DMS79 treated with DMSO at 0.1 percent for 48 hours (cell line): ENCODE measurements at regions not wholly inside any gene's neighbourhood (a gene's known extent, or its start where the extent isn't known, plus 50 kb on each side); places are given as distances from the start of the nearest gene placed in this dataset.

Experiments used
- DNase-seq: peaks from one replicate; lab custom pipeline; 2025; lab: John Stamatoyannopoulos, UW

DNA sequence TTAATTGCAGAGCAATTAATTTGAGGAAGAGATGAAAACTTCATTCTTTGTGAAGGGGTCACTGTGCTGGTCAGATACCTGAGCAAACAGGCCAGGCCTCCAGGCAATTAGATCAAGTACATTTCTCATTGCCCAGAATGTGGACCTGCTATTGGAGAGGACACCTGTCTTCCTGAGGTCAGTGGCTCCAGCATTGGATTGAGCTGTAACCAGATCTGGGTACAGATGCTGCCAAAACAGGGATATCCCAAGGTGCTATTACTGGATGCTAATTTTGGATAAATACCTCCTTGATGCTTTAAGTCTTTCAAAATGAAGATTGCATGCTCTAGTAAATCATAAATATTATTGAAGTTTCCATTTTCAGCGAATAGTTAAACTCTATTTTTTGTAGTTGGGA is 131.5 kb downstream of the FAM161A start:
- DNase-seq = no peak

DNA sequence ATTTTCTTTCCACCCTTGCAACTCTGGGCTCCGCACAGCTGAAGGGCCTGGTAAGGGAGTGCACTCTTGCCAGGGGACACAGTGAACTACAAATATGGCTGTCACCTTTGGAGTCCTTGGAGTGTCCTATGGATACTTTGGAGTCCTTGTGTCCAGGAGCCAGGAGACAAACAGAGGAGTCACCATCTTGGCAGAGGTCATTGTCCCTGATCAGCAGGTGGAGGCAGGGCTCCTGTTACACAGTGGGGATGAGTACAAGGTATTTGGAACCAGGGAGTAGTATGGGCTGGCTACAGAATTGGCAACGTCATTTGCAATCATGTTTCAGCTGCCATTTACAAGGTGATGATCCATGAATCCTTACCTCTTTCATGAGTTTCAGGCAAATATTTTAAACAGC is 132.5 kb downstream of the FAM161A start:
- DNase-seq = no peak

DNA sequence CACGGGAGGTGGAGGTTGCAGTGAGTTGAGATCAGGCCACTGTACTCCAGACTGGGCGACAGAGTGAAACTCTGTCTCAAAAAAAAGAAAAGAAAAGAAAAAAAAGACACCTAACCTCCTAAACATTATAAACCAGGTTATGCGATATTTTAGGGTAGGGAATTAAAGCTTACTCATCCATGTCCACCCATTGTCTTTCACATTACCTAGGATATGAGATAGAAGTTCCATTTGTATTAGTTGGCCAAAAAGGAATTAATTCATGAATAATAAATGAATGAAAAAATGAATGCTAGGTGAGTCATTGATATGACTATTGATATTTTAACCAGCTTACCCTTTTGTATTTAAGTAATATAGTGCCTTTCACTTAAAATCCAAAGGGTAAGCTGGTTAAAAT is 132.9 kb downstream of the FAM161A start:
- DNase-seq = no peak

DNA sequence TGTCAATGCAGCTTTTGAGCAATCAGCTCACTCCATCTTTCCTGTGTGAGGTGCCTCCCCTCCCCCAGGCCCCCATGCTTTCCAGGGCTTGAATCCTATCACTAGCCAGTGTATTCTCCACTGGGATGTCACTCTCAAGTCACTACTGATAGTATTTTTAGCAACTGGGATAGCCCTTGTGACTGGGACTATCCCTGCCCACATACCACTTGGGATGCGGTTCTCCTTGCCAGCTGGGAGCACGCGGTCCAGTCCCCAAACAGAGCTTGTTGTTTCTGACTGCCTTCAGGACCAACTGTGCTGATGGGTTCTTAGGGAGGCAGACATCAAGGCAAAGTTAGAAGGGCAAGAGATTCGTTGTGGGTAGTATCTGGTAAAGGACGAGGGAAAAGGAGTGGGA is 134.9 kb downstream of the FAM161A start:
- DNase-seq = no peak

DNA sequence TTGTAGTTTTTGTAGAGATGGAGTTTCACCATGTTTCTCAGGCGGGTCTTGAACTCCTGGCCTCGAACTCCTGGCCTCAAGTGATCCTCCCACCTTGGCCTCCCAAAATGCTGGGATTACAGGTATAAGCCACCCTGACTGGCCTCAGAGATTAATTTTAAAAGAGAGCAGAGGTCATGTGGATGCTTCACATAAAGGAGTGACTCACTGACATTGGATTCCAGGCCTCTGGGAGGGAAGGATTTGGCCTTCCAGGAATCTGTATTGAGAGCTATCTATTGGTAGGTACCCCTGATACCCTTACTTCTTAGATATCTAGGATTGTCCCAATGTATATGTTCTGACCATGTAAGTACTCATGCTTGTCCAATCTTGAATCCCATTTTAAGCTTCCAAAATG is 138.4 kb downstream of the FAM161A start:
- no peak for DNase-seq

DNA sequence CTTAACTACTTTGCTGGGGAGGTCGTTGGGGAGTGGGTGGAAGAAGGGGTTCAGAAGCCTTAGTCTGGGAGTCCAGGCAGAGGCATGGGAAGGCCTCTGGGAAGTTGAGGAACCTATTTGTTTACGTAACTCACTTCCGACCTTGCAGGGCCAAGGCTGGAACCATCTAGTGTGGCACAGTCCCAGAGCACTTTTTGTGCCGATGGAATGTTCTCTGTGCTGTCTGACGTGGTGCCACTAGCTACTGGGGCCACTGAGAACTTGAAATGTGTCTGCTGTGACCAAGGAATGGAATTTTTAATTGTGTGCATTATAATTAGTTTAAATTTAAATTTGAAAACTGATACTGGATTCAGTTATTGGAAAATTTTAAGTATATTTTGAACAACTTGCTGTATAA is 139.7 kb downstream of the FAM161A start:
- no peak for DNase-seq

DNA sequence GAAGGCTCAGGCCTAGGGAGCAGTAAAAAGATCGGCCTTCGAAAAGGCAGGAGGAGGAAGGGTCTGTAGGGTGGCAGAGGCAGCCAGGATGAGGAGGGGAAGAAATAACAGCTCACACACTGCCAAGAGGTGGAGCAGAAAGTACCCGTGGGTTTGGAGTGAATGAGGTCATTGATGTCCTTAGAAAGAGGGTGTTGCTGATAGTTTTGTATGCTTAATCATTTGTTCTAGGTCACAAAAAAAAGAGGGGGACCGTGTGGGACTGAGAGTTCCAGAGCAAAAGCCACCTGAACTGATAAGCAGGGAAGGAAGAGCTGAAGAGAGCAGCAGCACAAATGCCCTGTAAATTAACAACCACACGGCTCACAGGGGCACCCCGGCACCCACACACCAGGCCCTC is 140.4 kb downstream of the FAM161A start:
- DNase-seq = no peak

DNA sequence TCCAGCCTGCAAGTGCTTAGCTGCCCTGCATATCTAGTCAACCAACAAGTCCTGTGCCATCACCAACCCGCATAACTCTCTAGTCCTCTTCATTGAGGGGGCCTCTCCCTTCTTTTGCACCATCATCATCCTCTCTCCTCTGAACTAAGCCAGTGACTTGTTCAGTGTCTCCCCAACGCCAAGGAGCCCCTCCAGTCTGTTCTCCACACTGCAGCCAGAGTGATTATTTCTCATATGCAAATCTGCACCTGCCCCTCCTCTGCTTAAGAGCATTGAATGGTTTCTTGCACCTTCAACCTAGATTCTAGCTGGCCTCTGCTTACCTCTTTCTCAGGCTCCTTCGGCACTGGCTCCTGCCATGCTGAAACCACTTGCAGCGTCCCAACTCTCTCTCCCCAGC is 141.8 kb downstream of the FAM161A start:
- no peak for DNase-seq

DNA sequence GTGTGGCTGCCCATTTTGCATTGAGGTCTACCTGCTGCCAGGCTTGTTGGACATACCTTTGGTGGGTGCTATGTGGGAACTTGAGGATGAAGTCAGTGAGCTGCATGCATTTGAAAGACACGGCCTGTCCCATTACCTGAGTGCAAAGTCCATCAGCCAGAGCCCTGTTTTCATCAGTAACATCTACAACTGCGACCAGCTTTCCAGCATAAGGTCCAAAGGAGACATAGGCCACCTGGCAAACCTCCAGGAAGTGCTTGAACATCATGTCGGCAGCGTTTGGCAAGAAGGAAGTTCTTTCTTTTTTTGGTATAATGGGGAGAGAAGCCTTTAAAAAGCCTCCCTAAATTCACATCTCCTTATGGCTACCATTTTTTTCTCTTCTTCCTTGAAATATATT is 143.1 kb downstream of the FAM161A start:
- no peak for DNase-seq

DNA sequence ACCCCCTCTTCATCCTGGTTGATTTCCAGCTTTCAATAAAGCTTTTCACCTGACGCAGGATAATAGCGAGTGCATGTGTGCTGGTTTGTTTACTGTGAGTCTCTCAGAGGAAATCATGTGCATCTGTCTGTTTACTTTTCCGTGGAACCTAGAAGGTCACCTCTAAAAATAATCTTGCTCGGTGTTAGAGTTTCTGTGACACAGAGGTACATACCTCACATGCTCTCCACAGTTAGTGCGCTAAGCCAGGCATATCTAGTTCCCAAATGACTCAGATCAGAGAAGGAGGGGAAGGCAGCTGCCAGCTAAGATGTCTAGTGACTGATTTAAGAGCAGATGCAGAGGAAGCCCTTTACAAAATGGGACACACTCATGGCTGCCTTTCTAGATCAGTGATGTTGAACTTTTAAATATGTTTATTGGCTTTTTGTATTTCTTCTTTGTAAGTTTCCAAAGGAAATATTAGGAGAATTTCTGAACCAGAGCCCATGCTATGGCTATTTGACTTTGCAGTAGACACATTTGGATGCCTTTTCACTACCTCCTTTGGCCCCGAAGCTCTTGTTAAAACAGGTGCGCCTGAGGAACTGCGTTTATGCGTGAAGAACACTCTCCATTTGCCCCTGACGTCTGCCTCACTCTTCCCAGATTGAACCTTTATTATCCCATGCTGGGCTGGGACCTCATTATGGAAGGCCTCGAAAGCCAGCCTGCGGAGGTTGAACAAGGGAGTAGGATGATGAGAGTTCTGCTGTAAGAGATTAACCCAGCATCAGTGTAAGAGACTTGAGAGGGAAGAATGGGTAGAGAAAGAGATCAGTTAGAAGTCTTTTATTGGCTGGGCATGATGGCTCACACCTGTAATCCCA is 145.6 kb downstream of the FAM161A start:
- peak; percentile 92 for DNase-seq

DNA sequence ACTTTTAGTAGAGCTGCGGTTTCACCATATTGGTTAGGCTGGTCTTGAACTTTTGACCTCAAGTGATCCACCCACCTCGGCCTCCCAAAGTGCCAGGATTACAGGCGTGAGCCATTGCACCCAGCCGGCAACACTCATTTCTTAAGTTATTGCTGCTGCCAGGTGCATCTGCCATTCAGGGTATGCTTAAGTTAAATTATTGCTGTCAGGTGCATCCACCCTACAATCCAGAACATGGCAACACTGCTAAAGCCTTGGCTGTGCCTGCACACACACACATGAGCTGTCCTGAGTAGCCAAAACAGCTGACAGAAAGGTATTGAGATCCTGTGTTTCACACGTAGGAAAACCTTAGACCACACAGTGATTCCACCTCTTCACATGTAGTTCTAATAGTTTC is 148.2 kb downstream of the FAM161A start:
- no peak for DNase-seq

DNA sequence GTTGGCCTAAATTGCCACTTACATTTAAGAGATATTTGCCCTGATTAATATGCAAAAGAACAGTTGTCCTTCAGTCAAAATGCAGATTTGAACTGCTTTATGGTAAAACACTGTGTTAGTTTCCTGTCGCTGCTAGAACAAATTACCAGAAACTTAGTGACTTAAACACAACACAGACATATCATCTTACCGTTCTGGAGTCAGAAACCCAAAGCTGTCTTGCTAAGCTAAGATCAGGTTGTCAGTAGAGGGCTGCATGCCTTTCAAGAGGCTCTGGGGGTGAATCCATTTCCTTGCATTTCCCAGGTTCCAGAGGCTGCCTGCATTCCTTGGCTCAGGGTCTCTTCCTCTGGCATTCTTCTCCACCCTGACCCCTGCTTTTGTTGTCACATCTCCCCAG is 149.5 kb downstream of the FAM161A start:
- no peak for DNase-seq

DNA sequence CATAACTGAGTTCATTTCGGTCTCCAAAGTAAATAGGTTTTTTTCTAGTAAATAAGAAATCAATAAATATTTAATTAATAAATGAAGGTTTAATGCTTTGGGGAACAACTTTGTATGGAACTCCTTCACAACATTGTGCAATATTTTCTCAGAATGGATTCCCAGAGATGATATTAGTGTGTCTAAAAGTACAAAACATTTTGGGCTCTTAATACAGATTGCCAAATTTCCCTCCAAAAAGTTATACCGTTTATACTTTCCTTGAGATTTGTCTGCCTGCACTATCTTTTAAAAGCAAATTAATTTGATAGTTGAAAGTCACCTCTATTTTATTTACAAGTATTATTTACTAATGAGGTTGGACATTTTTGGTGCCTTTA is 151.8 kb downstream of the FAM161A start:
- no peak for DNase-seq

DNA sequence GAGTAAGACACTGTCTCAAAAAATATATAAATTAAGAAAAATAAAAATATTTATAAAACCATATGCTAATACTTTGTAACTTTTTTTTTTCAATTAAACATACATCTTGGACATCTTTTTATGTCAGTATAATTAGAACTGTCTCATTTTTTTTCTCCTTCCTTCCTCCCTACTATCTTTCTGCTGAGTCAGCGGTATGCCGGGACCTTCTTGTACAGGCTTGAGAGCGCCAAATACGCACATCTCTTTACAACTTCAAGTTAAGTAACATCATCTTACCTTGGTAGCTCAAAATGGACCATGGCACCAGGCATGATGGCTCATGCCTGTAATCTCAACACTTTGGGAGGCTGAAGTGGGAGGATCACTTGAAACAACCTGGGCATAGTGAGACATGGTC is 153.4 kb downstream of the FAM161A start:
- DNase-seq = no peak

DNA sequence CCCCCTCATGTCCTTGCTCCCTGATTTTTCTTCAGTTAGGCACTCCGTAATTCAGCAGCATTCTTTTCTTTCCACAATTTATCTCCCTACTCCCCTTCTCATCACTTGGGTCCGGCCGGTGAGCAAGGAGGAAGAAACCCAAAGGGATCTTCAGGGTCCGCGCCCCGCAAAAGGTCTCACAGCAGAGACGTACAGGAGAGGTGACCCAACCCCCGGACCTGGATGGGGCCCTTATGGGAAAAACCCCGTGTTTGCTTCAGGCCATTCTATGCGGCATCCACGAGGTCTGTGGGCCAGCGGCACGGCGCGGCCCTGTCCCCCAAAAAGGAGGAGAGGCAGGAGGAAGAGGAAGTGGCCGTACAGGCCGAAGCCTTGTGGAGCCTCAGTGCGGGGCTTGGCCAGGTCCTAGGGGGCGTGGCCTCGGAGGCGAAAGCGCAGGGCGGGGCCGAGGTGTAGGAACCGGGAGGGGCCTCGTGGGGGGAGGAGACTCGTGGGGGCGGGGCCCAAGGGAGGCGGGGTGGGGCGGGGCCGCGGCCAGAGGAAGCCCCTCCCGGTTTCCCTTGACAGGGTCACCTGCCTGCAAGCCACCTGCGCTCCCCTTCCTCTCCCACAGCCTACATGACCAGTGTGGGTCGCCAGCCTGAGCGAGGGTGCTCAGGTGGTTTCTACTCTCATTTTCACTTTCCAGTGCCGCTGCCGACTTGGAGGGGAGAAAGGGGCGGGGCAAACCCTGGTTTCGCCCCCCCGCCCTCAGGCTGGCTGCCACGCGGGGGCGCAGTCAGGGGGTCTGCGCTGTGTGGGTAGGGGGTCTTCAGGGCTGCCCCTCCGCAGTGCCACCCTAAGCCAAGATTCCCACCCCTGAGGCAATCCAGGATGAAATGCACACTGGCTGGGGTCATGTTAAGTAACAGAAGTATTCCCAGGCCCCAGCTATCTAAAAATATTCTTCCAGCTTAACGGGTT is 156.4 kb upstream of the XPO1 start:
- DNase-seq = no peak

DNA sequence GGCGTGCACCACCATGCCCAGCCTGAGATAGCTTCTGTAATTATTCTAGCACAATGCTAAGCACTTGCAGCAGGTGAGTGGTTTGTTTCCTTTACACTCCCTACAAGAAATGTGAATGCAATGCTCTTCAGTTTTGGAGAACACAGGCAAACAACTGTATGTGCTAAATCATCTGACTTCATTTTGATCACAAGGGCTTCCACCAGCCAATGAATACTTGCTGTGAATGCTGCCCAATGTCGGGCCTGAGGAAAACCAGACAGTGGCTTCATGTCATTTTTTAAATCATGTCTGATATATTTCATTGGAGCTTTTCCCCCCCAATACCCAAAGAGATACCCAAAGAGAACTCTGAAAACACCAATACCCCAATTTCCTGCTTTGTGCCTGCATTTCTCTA is 155.6 kb upstream of the XPO1 start:
- no peak for DNase-seq

DNA sequence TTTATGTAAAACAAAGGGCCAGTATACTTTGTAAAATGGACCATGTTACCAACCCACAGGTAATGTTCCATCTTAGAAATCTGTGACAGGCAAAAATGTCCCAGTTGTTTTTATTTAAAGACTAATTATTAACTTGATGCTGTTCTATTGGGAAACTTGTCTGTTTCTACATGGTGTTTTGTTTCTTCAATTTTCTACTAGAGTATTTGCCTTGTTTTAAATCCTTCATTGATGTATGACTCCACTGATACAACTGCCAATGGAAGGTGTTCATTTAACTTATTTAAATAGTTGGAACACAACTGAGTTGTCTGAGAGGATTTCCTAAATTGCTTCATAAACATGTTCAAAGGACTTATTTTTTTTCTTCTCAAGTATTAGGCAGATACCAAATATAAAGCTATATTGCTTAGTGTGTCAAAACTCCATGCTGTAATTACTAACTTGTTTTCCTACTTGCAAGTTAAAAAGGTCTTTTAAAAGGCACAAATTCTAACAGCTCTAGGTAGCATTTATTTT is 152.0 kb upstream of the XPO1 start:
- no peak for DNase-seq

DNA sequence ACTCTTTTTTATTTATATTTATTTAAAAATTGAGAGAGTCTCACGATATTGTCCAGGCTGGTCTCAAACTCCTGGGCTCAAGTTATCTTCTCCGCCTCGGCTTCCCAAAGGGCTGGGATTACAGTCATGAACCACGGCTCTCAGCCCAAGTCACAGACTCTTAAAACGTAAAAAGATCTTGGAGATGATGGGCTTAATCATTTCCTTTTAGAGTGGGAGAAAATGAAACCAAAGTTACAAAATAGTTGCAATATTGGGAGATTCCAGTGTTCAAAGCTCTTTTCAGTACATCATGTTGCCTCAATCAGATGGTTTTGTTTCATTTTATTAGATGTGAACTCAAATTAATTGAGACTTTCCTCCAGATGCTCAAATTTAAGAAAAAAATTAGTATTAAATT is 151.4 kb upstream of the XPO1 start:
- DNase-seq = no peak

DNA sequence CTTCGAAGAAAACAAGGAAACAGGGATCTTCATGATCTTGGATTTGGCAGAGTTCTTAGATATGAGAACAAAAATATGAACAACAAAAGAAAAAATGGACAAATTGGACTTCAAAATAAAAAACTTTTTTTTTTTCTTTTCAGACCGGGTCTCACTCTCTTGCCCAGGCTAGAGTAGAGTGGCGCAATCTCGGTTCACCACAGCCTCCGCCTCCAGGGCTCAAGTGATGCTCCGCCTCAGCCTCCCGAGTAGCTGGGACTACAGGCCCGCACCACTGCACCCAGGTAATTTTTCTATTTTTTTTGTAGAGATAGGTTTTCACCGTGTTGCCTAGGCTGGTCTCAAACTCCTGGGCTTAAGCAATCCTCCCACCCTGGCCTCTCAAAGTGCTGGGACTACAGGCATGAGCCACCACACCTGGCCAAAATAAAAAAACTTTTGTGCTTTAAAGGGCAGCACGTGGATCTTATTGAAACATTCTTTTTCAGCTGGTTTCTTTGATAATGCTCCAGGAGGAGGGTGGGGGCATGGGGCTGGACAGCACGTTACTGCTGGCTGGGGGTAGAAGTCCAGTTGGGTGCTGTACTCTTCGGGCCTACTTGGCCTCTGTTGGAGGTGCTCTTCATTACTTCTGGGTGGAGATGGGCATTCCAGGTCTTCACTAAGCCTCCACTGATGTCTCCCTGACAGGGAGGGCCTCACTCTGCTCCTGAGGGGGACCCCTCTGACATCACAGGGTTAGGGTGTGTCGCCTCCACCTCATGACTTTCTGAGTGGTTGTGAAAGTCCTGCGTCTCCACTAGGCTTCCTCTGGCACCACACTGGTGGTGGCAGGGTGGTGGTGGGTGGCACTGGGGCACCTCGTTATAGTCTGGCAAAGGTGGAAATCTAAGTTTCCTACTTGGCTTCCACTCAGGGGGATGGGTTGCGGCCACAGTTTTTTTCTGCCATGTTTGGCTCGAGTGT is 150.5 kb upstream of the XPO1 start:
- no peak for DNase-seq

DNA sequence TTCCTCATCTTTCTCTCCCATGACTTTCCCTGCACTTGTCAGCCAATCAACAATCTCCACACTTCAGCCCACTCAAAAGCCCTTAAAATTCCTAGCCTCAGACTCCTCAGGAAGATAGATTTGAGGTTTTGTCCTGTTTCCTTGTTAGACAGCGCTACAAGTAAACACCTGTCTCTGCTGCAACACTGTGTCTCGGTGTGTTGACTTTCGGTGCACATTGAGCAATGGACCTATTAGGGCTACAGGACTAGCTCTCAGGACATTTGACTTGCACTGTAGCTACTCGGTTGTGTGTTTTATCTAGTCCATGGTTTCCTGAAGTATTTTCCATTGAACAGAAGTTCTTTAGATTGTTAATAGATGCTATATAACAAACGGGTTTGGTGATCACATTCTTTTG is 140.9 kb upstream of the XPO1 start:
- DNase-seq = no peak

DNA sequence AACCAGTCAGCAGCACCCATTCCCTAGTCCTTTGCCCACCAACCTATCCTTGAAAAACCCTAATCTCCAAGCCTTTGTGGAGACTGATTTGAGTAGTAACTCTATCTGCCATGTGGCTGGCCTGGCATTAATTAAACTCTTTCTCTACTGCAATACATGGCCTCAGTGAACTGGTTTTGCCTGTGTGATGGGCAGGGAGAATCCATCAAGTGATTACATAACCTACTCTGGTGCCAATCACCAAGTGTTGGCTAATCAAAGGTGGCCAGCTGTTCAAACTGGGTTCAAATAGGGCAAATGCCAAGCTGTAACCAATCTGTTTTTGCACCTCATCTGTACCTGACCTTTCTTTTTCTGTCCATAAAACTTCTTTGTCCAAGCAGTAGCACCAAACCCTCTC is 139.8 kb upstream of the XPO1 start:
- no peak for DNase-seq

DNA sequence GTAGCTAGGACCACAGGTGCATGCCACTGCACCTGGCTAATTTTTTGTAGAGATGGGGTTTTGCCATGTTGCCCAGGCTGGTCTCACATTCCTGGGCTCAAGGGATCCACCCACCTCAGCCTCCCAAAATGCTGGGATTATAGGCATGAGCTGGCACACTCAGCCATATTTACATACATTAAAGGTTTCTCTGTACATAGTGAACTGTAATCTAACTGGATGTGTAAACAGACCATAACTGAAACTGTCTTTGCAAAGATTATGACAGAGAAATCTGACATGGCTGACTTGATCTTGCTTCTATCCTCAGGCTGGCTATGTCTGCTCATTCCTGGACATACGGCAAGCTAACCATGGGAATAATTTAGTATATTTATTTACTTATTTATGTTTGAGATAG is 139.2 kb upstream of the XPO1 start:
- DNase-seq = no peak
